RKO (cell line): ENCODE measurements at regions not wholly inside any gene's neighbourhood (a gene's known extent, or its start where the extent isn't known, plus 50 kb on each side); places are given as distances from the start of the nearest gene placed in this dataset.

Experiments
- DNase-seq: peaks from one replicate; pipeline ENCODE4 v3.0.0-alpha.2; 2016; ENCODE audit warnings: low spot score

DNA sequence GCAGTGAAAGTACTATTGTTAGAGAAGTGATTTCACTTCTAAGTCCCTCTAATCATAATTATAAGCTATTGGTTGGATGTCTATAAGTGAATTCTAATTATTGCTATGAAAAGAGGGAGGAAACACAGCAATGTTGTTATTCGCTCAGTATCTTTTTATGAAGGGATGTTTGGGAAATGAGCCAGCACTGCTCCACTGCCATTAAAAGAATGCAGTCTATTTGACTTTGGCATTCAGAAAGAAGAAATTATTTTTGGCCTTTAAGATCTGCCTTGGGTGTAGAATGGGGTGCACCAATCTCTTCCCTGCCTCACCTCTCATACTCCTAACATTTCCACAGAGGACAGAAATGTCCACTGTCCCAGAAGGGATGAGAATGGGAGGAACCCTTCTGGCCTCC lies 332.0 kb downstream of the SPATA31D1 start:
- DNase-seq, result no peak

DNA sequence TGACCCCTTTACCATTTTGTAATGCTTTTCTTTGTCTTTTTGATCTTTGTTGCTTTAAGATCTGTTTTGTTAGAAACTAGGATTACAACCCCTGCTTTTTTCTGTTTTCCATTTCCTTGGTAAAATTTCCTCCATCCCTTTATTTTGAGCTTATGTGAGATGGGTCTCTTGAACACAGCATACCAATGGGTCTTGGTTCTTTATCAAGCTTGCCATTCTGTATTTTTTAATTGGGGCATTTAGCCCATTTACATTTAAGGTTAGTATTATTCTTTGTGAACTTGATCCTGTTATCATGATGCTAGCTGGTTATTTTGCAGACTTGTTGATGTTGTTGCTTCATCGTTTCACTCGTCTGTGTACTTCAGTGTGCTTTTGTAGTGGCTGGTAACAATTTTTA lies 337.3 kb downstream of the SPATA31D1 start:
- no peak for DNase-seq

DNA sequence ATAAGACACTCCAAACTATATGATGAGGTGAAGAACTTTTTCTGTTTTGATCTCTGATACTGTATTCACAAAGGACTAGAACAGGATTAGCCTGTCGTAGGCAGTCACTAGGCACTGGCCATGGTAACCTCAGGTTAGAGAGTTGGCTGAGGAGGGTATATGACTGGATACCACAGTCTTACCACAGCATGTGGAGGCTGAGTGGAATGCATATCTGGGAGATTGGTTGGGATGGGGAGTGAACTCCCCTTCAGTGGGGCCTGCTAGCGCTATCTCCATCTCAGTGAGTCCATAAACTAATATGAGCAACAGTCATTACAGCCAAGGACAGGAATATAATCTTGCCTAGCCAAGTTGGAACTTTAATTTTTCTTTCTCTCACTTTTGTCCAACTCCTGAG lies 339.1 kb downstream of the SPATA31D1 start:
- no peak for DNase-seq

DNA sequence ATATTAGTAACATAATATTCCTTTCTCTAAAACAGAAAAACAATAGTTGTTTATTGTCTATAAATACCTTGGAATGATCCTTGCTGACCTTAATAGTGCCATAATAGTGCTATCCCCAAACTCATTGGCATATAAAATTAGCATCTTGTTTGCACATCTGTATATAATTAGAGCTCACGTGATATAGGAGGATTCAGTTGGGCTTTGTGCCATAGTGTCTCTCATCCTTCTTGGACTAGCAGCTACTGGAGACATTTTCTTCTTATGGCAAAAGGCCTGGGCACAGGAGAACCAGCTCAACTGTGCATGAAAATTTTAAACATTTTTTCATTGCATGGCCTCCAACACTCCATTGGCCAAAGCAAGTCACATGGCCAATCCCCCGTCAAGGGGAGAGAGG lies 342.5 kb downstream of the SPATA31D1 start:
- no peak for DNase-seq

DNA sequence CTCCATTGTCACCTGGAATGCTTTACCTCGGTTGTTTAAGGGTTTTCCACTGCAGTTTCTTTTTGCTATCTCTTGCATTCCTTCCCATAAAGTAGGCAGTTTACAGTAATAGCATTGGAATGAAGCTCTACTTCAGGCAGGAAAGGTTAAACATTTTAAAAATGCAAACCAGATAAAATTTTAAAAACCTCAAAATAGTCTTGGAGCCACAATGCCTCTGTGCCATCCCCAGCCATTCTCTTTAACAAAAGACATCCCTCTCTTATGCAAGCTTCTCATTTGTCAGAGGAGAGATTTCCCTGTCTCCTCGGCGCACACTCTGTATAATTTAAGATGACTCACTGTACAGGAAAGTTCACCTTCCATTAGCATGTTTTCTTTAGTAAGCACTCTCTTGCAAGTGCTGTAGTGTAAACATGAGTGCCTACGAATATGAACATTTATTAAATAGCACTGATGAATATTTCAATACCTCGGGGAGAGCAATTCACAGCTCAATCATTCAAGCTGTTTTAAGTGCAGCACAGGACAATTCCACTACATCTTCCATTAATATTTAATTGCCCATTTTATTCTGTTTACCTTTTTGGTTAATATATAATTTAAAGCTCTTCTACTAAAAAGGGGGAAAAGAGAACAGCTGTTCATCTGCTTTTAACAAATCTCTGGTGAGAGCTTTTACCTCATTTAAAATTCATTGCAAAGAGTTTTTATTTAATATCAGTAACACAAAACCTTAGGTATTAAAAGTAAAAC lies 343.6 kb downstream of the SPATA31D1 start:
- no peak for DNase-seq

DNA sequence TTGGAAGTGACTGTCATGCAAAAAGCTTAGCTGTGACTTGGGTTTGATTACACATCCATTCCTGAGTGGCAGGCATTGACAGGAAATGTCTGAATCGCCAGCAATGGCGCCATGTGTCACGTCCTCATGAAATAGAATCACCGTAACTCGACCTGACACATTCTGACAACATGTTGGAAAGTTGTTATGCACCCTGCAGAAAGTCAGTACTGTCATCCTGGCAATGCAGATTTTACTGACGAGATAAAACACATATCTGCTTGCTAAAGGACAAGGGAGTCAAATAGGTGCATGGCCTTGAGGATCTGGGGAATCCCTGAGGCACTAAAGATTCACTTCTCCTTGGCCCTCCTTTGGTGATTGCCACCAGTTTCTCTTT lies 344.2 kb downstream of the SPATA31D1 start:
- peak; percentile 3 for DNase-seq

DNA sequence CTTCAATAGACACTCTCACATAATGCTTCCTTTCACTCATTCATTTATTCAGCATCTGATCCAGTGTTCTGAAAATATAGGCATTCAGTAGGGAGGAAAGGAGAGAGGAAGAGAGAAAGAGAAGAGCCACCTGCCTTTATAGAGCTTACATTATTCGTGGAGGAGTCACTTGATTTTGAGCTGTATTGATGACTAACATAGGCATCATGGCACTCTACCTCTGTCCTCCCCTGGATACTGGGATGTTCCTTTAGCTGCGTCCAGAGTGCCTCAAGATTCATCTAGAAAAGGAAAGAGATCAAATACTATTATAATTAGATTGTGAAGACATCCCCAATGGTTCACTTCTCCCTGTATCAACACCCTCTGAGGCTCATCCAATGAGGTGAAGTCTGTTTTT lies 345.1 kb downstream of the SPATA31D1 start:
- no peak for DNase-seq

DNA sequence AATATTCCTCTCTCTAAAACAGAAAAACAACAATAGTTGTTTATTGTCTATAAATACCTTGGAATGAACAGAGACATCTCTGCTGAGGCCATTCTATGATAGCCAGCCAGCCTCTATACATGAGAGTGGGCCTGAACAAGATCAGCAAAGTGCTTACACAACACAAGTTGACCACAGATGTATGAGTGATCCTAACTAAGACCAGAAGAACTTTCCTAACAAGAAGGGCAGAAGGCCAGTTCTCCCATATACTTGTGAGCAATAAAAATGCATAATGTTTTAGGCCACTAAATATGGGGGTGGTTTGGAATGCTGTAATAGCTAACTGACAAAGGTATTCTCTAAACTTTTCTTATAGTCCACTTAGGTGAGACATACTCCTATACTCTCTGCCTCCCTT lies 345.7 kb downstream of the SPATA31D1 start:
- DNase-seq, result no peak

DNA sequence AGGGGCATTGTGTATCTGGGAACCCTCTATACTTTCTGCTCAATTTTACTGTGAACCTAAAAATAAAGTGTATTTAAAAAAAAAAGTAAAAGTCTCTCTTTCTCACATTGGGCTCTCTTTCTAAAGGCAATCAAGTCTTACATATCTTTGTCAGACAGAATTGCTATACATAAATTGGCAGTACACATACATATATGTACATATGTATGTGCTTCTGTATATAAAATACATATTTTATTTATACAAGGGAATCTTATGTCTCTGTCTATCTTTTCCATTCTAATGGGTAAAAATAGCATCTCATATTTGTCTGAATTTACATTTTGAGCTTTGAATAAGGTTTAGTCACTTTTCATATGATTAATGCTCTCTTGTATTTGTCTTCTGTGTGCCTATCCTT lies 348.8 kb downstream of the SPATA31D1 start:
- DNase-seq, result no peak

DNA sequence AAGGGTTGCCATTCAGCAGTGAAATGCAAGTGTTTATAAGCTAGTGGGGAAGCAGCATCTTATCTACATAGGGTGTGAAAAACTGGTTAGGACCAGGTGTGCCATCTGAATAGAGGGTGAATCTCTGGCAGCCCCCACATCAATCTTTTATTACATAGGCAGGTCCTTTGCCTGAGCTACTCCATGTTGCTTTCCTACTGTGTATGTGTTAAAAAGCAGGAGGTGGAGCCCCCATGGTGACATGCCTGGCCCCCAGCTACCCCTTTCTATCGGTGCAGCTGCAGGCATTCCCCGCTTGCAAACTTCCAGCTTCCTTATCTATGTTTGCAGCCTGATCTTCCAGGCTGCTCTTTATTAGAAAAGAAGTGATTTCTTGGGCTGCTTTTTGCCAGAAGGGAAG lies 353.5 kb downstream of the SPATA31D1 start:
- no peak for DNase-seq

DNA sequence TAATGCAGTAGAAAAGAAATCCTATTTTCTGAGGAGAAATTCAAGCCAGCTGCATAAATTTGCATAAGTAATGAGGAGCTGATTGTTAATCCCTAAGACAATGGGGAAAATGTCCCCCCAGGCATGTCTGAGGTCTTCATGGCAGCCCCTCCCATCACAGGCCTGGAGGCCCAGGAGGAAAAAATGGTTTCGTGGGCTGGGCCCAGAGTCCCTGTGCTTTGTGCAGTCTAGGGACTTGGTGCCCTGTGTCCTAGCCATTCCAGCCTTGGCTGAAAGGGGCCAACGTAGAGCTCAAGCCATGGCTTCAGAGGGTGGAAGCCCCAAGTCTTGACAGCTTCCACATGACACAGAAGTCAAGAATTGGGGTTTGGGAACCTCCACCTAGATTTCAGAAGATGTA lies 357.5 kb downstream of the SPATA31D1 start:
- DNase-seq, result no peak

DNA sequence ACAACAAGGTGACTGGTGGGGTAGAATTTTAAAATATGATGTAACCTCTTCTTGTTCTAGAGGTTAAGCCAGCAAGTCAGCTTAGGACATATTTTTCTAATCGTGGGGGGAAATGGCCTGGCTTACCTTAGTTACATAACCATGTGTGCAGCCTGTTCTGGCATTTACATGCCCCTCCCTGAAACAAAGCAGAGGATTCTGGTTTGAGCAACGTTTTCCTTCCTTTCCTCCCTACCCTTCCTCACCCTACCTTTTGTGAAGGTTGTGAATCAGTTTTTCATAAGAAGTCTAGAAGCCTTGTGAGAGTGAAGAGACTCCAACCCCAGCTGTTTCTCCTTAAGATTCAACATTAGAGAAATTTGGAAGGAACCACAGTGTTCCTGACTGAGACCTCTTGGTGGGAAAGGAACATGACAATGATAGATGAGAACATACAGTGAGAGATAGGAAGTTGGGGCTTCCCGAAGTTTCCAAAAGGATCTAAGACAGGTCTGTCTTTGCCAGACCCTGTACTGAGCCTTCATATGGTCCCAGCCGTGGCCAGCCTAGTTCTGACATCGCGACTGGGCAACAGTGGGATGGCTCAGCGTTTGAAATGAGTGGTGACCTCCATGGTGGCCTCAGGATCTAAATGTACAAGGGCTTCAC lies 365.2 kb downstream of the SPATA31D1 start:
- DNase-seq, result no peak

DNA sequence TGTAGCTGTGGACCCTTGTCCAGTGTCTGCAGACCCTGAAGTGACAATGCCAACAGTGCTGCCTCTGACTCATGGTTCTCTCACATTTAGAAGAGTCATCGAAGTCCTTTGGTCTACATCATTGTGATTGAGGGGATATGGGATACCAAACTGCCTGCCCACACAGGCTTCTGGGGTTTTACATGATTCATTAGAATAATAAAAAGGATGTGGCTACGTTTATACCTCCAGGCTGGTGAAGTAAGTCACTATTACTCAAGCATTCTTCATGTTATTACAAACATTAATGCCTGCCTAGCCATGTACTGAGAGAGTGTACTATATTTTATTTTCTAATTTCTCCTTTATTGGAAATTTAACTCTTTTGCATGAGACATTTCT lies 365.7 kb downstream of the SPATA31D1 start:
- no peak for DNase-seq

DNA sequence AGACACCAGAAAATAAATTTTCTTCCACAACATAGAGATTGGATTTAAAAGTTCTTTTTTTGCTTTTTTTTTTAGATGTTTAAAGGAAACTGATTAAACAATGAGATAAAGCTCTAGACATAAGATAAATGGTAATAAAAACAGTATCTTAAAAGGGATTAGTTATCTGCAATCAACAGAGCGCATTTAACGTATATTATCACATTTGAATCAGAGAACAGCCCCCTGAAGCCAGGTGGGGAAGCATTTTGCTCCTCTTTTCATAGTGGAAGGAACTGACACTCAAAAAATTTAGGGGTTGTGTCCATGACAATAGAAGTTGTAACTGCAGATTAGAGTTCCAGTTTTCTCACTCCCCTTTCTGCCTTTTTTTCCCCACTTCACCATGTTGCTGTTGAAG lies 367.6 kb downstream of the SPATA31D1 start:
- DNase-seq, result no peak

DNA sequence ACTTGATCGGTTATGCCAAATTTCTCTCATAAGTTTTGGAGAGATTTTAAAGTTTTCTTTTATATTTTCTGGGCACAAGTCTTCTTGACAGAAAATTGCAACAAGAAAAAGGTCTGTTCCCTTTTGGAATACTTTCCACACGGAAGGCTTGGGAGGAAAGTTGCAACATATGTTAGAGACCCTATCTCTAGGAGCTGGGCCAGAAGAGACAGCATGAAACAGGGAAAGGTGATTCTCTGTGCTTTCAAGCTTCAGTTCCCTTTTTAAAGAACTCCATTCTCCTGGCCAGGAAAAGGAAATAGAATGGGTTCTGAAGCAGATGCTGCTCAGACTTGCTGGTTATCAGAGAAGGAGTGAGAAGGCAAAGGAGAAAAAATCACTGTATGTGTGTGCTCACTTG lies 368.3 kb downstream of the SPATA31D1 start:
- no peak for DNase-seq

DNA sequence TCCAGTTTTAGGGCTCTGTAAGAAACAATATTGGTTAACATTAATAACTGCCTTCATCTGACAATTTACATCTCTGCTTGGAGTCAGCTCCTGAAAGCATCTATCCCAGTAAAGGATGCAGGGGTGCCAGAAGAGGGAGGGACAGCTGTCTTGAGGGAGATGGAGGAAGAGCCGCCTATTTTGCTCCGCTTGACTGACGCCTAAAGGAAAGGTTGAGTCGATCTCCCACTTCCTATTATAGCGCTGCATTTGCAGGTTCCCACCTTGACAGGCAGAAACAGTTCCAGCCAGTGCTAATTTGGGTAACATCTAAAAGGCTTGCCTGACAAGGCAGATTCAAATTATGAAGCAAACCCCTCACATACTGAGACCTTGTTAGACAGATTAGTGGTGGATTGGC lies 374.6 kb downstream of the SPATA31D1 start:
- DNase-seq, result no peak

DNA sequence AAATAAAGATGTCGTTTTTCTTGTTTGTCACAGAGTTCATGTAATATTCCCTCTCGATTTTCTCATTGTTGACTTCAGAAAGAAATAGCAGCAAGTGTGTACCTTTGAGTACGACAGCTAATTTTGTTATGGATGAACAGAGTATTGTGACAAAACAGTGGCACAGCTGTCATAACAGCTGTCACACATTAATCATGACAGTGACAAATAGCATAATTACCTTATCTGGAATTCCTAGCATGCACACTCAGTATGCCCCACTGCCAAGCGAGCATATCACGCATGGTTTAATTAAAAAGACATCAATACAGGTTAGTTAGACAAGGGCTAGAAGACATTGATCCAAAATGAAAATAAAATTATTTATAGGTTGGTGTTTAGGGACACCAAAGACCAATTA lies 375.1 kb downstream of the SPATA31D1 start:
- DNase-seq, result no peak

DNA sequence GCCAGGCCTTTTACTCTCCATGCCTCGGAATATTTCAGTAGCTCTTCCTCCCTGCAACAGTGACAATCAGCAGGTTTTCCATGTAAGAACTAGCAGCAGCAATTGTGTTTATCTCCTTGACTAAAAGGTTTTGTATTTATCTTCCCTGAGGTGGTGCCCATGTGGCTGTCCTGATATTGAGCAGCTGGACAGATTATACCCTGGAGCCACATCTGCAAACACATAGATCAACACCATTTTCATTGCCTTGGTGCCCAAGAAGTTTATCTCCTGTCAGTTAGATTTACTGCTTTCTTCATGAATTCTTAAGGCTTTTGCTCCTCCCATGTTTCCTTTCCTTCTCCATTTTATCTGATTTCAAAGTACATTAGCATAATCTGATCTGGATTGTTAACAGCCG lies 378.4 kb downstream of the SPATA31D1 start:
- no peak for DNase-seq

DNA sequence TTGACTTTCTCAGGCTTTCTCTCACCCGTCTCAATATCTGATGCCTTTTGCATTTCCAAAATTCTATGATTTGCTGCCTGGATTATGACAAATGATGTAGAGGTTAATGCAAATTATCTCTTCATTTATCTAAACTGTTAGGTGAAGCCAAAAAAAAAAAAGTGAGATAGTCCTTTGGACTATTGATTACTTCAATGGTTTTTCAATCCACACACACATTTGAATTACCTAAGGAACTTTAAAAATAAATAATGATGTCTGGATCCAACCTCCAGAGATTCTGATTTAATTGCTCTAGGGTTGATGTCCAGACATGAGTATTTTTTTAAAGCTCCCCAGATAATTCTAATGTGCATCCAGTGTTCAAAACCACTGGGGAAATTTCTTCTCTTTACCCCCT lies 379.4 kb downstream of the SPATA31D1 start:
- DNase-seq, result no peak

DNA sequence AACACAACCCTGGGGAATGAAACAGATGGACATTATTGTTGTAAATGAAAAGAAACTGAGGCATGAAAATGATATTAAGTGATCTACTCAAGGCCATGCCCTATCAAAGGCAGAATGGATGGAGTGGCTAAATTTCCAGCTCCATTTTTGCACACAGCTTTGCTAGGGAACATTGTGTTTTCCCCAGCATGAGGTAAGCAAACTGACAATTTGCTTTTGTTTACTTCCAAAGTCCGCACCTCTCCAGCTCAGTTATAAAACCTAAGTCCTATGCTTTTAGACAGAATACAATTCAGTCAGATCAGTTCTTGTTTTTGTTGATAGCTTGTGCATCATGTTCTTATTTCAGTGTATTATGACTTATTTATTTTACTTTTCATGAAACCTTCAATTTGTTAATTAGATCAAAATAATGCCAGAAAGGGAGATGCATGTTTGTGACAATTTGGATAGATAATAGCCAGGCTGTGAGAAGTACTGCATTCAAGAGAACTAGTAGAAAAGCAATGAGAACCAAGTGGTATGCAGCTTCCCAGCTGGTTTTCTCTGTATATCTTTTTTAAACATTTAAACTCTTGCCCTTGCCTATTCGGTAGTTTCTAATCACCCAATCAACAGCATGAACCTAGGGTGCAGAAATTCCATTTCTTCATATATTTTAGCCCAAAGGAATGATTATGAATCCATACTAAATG lies 380.8 kb downstream of the SPATA31D1 start:
- no peak for DNase-seq

DNA sequence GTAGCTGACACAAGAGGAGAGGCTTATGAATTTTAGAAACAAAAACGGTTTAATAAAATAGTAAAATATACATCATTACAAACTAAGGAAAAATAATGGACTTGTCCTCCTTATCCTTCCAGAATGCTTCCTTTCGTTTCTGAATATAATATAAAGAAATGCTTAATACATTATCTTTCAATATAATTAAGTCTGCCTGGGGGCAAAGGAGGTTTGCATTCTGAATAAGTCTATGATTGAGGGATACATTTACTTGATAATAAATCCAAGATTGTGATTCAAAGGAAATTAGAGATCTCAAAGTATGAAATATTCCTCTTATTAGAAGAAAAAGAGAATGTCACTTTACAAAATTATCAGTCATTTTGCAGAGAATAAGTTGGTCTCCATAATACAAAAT lies 386.5 kb downstream of the SPATA31D1 start:
- no peak for DNase-seq

DNA sequence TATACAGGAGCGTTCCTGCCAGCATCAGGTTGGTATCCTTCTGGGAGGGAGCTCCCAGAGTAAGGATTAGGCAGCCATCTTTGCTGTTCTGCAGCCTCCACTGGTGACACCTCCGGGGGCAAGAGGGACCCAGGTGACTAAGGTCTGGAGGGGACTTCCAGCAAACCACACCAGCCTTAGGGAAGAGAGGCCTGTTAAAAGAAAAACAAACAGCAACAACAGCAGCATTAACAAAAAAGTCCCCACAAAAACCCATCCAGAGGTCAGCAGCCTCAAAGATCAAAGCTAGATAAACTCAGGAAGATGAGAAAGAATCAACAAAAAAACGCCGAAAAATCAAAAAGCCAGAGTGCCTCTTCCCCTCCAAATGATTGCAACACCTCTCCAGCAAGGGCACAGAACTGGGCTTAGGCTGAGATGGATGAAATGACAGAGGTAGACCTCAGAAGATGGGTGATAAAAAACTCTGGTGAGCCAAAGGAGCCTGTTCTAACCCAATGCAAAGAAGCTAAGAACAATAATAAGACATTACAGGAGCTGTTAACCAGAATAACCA lies 388.2 kb downstream of the SPATA31D1 start:
- no peak for DNase-seq
